ENCODE measurements at regions not wholly inside any gene's neighbourhood (a gene's known extent, or its start where the extent isn't known, plus 50 kb on each side); places are given as distances from the start of the nearest gene placed in this dataset.

GRCh38 chr3:180354214-180354613 is 247.7 kb upstream of the TTC14 start:
- ATAC-seq, result no peak
- Histone ChIP-seq H4K20me1 (replicated peaks; ENCODE audit: control insufficient read depth, insufficient read depth, low read length) (no peaks in the 10 kb centered on the region), H3K9ac (ENCODE audit: insufficient read depth in 1 of 2, low read depth in 2 of 2, low read length in 2 of 2) (no peak overlapping the region), H3K4me2 (ENCODE audit: insufficient read depth, low read length) (no peak overlapping the region), H3K27ac (ENCODE audit: extremely low read depth, low read depth, low read length) (no peak overlapping the region), H3K36me3 (ENCODE audit: control insufficient read depth, insufficient read depth, low read length) (no peaks in the 10 kb centered on the region), H3K4me3 (no peak overlapping the region), H3K27me3 (ENCODE audit: control insufficient read depth in 2 of 2, insufficient read depth in 2 of 2, low read length in 2 of 2) (no peaks in the 10 kb centered on the region), H3K79me2 (ENCODE audit: control insufficient read depth, insufficient read depth, low read length) (no peaks in the 10 kb centered on the region), H3K4me1 (replicated peaks in 1 of 2; ENCODE audit: control insufficient read depth in 2 of 2, insufficient read depth in 2 of 2, low read length in 2 of 2) (no peaks in the 10 kb centered on the region), H3K9me1 (ENCODE audit: control insufficient read depth, insufficient read depth, low read length) (no peaks in the 10 kb centered on the region), H3K9me3 (replicated peaks; ENCODE audit: control insufficient read depth, insufficient read depth, low read depth, low read length) (no peaks in the 10 kb centered on the region), H2AFZ (ENCODE audit: low read depth, low read length) (no peak overlapping the region)
- intact Hi-C loops (cut with micrococcal nuclease) (no loop called here), in situ Hi-C loops (cut with MboI) (no loop called here)
- ChIA-PET POLR2A (no interaction called here), CTCF (ENCODE audit: low intra/inter-chr PET ratio) (no interaction called here)
- no peak for FAIRE-seq
- WGBS (ENCODE audit: insufficient coverage, low coverage, missing lambda C conversion rate), result under 1% methylated on average over 8 of the region's 8 CpGs
- no TSS peak for BruUV-seq (replicated peaks)
- no peak for TF ChIP-seq ZFP1 (CRISPR knock-in tag; IDR thresholded peaks at IDR 0.05)
- no peak for TF ChIP-seq HINFP (tag; conservative IDR thresholded peaks at IDR 0.05; ENCODE audit: low read depth)
- no peak for TF ChIP-seq CBX1 (IDR thresholded peaks at IDR 0.05; ENCODE audit: low read depth)
- no peak for TF ChIP-seq RBM39 (optimal IDR thresholded peaks at IDR 0.05; ENCODE audit: low read depth, low read length)
- no peak for TF ChIP-seq BCL6 (CRISPR knock-in tag; IDR thresholded peaks at IDR 0.05)
- TF ChIP-seq PHTF2 (CRISPR knock-in tag; IDR thresholded peaks at IDR 0.05), result no peak
- no peak for TF ChIP-seq MCM2 (IDR thresholded peaks at IDR 0.05; ENCODE audit: low read depth)
- TF ChIP-seq CBFB (CRISPR knock-in tag; IDR thresholded peaks at IDR 0.05), result no peak
- no peak for DNase-seq (ENCODE audit: extremely low read depth in 1 of 4, low spot score in 3 of 4)
